ENCODE measurements at regions not wholly inside any gene's neighbourhood (a gene's known extent, or its start where the extent isn't known, plus 50 kb on each side); places are given as distances from the start of the nearest gene placed in this dataset.
A peak's percentile ranks its signal among the peaks of the same experiment; 100 is the strongest.
"Not testable (repeated sequence)": the region's sequence is repeated elsewhere in the genome, so short reads cannot be mapped to it uniquely, and the experiment has no call there.

DNA sequence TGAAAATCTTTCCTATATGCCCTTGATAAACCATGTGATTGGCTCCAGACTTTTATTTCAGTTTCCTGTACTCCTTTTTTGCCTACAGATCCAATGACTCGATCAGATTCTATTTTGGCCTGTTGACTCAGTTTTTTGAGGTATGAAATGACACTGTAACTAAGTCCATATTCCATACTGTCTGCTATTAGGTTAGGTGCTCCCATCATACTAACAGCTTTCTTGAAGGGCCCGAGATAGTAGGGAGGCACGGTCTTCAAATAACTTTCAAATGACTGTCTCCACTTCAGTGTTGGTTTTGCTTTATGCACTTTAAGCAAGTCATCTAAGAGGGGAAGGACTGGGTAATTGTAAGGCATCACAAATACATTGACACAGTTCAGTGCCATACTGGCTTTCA is 295.4 kb upstream of the DAB2 start:
- DNase-seq = no peak

- no peak for DNase-seq
These were observed 292.6 kb upstream of the DAB2 start for GRCh38 chr5:39717176-39717897.

DNA sequence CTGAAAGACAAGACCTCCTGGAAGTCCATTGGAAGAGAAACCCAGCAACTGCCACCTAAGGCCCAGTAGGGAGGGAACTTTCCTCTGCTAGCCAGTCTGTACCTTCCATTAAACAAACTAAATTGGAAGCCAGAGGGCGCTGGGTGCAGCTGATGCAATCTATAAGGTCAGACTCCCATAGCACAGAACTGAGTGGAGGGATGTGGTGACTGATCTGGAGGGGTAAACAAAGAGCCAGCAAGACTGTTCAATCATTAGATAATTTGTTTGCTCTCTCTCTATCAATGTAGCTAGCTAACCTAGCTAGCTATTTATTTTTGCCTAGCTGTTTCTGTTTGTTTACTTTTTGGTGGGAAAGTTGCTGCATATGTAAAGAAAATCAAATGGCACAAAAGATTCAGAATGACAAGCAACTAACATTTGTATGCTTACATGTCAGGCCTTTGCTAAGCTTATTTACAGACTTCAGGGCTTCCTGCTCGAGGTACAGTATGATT is 291.8 kb upstream of the DAB2 start:
- DNase-seq = no peak

GRCh38 chr5:39714036-39714698 is 289.4 kb upstream of the DAB2 start:
- DNase-seq = peak; percentile 33

- no peak for DNase-seq
These were observed 288.6 kb upstream of the DAB2 start for GRCh38 chr5:39713250-39713916.

DNA sequence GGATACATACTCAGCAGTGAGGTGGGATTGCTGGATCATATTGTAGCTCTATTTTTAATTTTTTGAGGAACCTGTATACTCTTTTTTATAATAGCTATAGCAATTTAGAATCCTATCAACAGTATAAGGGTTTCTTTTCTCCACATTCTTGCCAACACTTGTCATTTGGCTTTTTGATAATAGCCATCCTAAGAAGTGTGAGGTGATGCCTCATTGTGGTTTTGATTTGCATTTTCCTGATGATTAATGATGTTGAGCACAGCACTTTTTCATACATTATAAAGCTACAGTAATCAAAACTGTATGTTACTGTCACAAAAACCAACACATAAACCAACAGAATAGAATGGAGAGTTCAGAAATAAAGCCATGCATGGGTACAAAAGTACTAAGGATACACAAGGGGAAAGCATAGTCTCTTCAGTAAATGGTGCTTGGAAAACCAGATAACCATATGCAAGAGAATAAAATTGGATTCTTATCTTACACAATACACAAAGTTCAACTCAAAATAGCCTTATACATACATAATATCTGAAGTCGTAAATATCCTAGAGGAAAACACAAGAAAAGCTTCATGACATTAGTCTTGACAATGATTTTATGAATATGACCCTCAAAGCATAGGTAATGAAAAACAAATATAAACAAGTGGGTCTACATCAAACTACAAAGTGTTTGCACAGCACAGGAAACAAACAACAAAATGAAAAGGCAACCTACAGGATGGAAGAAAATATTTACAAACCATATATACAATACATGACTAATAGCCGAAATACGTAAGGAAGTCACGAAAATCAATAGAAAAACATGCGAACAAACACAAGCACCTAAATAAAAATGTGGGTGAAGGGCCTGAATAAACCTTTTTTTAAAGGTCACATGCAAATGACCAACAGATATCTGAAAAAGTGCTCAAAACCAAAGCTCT is 287.8 kb upstream of the DAB2 start:
- no peak for DNase-seq

GRCh38 chr5:39711821-39712220 is 287.0 kb upstream of the DAB2 start:
- DNase-seq = no peak

GRCh38 chr5:39709032-39709431 is 284.3 kb upstream of the DAB2 start:
- DNase-seq = no peak

DNA sequence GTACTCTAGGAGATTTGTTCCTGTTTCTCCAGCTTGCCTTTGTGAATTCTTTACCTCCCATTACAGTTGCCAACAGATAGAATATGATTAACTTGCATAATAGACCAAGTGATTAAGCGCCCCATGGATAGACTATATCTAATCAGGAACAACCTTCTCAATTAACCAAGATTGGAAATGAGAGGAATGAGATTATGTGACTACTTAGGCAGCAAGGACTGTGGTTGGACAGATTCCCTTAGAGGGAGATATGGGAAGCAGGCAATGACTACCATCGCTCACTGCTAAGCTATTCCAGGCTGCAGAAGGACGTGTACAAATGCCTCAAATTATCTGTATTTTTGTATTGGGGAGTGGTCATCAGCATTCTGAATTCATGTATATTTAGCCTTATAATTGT is 278.1 kb upstream of the DAB2 start:
- DNase-seq = no peak

DNA sequence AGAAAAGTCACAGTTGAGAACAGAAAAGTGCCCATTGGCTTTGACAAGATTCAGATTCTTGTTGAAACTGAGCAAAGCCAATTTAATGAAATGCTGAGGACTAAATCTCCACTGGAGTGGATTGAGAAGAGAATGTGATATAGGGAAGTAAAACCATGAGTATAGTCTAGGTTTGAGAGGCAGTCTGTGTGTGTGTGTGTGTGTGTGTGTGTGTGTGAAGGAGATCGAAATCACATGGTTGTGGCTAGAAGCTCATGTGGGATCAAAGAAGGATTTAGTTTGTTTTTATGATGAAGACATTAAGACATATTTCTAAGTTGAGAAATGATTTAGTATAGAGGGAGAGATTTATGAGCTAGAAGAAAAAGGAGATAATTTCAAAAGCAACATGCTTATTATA is 275.7 kb upstream of the DAB2 start:
- no peak for DNase-seq

- DNase-seq = no peak
These were observed 274.2 kb upstream of the DAB2 start for GRCh38 chr5:39698838-39699560.

DNA sequence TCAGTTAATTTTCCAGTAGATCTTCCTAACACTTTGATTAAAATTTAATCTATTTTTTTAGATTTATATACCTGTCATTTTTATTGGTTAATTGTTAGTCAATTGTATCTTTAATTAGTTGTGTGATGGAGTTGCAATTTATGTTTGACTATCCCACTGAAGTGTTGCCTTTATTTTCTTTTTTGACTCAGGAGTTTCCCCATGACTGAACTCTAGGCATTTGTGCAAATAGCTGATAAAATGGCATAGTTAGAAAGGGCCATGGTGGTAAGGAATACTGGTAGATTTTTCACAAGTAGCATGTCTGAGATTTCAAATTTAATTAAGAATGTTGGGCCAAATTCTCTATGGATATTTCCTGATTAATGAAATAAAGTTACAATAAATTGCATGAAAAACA is 273.1 kb upstream of the DAB2 start:
- DNase-seq = no peak

GRCh38 chr5:39696672-39697398 is 272.1 kb upstream of the DAB2 start:
- no peak for DNase-seq

DNA sequence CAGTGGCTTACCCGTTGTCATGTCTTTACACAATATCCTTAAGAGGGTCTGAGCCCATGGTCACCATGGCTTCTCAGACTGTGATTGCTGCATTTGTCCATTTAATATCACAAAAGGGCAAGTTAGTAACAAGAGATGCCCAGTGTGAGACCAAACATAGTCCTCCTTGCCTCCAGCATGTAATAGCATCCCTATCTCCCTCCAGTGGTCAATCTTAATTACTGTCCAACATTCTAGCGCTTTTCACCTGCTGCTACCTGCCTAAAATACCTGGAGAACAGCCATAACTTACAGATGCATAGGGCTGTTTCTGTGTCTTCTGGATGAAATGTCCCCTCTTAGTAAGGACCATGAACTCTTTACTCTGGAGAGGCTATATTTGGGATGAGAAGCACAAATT is 267.2 kb upstream of the DAB2 start:
- no peak for DNase-seq

DNA sequence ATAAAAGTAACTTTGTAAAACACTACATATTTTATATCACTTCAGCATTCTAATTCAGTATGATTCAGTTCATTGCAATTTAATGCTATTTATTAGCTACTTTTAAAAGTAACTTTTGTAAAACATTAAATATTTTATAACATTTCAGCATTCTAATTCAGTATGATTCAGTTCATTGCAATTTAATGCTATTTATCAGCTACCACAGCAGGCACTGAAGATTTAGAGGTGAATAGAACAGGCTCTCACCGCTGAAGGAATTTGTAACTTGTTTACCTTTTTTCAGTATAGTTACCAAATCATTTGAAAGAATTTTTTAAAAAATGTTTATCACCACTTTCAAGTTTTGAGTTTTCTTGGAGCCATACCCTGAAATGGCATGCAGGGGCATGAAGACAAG is 266.4 kb upstream of the DAB2 start:
- no peak for DNase-seq

- DNase-seq = no peak
These were observed 265.1 kb upstream of the DAB2 start for GRCh38 chr5:39689919-39690318.

GRCh38 chr5:39687924-39688323 is 263.1 kb upstream of the DAB2 start:
- DNase-seq = not testable (repeated sequence)

DNA sequence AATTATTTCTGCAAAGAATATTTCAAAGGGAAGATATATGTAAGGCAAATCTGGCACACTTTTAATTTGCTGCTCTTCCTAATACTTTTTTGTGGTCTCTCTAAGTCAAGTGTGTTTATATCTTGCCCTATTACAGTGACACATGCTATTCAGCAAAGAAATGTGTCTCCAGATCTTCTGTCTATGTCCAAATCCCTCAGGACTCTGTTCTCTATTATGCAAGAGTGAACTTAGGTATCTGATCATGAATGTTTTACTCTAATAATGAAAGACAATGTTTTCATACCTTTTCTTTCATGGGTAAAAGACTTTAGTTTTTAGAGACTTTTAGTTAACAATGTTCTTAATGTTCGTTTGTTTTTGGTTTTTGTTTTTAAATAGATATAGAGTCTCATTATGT is 255.4 kb upstream of the DAB2 start:
- no peak for DNase-seq

DNA sequence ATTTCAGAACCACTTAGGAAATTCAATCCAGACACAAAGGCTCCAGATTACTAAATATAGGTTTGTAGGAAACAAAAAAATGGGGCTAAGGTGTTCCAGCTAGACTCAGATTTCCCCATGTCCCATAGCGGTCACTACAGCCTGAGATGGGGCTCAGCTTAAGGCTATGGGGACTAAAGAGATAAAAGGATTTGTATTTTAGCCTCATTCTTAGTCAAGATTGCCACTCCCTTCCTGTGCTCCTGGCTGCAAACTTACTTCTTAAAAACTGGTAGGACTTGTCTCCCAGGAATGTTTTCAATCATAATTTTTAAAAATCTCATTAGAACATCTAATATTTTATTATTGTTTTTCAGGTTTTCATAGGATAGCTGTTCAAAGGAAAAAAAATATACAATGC is 253.8 kb upstream of the DAB2 start:
- no peak for DNase-seq

- no peak for DNase-seq
These were observed 250.9 kb upstream of the DAB2 start for GRCh38 chr5:39675676-39676075.

Measured in left hindlimb (tissue), 1 donor.